HG03571 (cell line): ENCODE measurements at regions not wholly inside any gene's neighbourhood (a gene's known extent, or its start where the extent isn't known, plus 50 kb on each side); places are given as distances from the start of the nearest gene placed in this dataset.

Experiments
- ATAC-seq: cut with Tn5 transposase; IDR thresholded peaks from one replicate; pipeline ENCODE4 v1.9.1; 2021; ENCODE audit not compliant: unreplicated experiment

DNA sequence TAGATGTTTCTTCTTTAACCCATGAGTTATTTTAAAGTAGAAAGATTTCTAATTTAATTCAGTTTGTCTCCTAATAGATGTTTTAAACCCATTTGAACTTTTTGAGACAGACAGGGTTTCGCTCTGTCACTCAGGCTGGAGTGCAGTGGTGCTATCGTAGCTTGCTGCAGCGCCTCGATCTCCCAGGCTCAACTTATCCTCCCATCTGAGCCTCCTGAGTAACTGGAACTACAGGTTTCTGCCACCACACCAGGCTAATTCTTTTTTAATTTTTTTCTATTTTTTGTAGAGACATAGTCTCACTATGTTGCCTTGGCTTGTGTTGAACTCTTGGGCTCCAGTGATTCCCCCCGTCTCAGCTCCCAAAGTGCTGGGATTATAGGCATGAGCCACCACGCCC, 53.0 kb upstream of the RAB18 start:
- no peak for ATAC-seq

DNA sequence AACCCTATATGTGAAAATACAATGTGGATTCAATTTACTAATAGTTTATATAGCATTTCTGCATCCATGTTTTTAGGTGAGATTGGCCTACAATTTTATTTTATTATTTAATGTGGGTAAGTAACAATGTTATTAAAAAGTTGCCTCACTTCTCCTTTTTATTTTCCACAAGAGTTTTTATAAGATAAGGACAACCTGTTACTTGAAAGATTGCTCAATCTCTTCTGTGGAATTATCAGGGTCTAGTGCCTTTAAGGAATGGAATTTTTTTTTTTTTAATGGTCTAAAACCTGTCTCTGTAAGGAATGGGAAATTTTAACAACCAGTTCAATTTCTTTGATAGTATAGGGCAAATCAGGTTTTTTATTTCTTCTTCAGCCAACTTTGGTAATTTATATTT, 53.9 kb upstream of the RAB18 start:
- ATAC-seq = no peak

DNA sequence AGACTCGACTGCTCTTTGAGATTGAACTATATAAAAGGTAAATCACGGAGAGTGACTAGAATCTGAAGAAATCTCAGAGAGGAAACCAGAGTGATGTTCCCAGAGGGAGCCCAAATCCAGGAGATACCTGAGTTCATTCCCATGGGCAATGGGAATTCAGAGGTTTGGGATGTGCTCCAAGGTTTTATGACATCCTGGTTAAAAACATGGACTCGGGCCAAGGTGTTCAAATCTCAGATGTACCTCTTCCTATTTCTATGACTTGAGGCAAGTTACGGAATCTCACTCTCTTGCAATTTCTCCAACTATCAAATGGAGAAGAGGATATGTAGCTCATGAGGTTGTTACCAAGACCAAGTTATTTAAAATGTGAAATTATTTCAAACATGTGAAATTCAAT, 54.5 kb upstream of the RAB18 start:
- no peak for ATAC-seq

DNA sequence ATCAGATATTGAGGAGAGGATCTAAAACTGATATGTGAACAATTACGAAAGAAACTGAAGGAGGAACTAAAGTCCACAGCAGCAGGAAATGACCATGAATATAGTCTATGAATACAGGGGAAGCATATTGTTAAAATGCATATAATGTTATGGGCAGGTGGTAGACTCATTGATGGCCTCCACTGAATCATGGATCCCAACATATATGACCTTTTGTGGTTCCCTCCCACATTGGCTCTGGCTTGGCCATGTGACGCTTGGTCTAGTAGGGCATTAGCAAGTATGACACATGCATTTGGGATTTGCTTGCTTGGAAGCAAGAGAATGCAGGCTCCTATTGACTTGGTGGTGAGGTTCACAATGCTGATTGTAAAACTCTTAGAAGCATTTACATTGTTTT, 55.2 kb upstream of the RAB18 start:
- no peak for ATAC-seq

DNA sequence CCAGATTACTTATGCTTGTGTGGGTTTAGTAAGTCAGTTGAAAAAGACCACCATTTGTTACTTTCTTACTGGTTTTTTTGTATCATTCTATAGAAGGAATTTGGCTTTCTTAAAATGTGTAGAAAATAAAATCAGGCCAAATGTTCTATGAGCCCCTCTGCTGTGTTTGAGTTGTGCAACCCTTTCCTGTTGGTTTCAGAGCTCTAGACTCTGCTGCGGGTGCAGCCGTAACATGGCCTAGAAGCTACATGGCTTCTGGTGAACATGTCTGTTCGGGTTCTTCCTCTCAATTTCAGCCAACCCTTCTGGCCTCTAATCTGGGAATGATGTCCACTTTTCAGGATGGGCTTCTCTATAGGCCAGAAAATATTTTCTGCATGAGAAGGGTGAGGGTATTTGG, 56.6 kb upstream of the RAB18 start:
- ATAC-seq = no peak

DNA sequence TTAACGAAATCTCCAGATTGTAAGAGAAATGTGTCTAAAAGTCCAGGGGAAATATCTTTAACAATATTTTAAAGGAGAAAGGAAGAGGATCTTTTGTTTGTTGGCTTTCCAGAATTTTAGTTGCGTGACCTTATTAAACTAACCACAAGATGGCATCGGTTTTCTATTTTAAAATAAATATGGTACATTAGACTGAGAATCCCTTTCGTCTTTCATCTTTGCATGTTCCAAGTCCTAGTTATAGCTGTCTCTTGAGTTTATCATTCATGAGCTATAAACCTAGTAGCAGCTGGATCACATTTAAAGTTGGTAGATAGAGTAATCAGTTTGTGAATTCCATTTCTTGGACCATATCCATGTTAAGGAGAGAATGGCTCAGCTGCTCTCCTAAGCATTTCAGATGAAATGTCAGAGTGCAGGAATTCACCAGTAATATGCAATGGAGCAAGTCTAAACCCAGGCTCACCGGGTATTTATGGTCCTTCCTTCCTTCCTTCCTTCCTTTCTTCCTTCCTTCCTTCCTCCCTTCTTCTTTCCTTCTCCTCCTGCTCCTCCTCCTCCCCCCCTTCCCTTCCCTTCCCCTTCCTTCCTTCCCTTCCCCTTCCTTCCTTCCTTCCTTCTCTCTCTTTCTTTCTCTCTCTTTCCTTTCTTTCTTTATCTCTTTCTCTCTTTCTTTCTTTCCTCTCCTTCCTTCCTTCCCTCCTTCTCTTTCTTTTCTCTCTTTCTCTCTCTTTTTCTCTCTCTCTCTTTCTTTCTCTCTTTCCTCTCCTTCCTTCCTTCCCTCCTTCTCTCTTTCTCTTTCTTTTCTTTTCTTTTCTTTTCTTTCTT, 57.8 kb upstream of the RAB18 start:
- ATAC-seq = no peak

DNA sequence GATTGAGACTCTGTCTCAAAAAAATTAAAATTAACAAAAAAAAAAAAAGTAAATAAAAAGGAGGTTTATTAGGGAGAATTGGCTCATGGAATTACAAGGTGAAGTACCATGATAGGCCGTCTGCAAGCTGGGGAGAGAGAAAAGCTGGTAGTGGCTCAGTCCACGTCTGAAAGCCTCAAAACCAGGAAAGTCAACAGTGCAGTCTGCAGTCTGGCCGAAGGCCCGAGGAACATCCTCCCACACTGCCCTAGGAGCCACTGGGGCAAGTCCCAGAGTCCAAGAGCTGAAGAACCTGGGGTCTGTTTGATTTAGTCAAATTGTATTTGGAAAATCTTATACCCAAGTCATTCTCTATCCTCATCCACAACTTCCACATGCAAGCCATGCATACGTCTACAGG, 59.0 kb upstream of the RAB18 start:
- no peak for ATAC-seq

DNA sequence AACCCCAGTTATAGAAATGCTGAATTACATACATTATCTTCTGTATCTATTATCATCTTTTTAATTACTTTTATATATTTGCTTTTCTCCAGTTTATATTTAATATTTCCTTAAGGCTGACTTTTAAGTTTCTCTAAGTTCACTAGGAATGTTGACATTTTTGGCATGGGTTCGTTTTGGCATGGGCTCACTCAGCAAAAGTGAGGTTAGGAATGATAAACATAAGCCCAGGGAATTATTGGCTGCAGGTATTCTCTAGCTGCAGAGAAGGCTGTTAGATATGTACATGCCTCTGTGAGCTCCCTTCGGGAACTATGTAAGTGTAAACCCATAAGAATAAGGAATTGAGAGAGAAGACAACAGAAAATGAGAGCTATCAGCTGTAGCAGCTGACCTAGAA, 63.6 kb upstream of the RAB18 start:
- ATAC-seq = no peak

DNA sequence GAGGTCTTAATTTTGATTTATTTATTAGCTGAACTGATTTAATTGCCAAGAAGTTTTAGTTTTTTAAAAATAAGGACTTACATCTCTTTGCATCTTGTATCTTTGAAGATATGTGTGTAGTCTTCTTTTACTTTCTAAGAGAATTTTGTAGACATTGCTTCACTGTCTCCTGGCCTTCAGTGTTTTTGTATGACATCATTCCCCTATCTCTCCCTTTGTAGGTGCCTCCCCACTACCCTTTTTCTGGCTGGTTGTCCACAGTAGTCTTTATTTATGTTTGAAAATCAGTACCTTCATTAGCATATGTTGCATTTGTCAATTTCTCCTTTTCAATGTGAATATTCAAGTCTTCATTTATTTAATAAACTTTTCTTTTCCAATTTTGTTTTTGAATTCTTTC, 64.1 kb upstream of the RAB18 start:
- no peak for ATAC-seq

DNA sequence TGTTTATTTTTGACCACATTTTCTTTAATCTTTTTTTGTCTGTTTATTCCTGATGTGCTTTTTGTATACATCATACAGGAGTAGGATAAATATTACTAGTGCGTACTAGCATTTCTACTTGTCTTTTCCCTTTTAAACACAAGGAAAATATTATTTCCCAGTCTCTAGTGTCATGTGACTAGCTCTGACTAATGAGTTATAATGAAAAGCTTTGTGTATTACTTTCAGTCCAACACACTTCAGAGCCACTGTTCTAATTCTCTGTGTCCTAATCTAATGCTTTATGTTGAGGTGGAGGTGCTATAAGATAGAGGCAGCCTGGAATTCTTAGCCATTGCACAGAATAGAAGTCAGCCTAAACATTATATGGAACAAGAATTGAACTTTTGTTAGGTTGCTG, 65.0 kb upstream of the RAB18 start:
- no peak for ATAC-seq

DNA sequence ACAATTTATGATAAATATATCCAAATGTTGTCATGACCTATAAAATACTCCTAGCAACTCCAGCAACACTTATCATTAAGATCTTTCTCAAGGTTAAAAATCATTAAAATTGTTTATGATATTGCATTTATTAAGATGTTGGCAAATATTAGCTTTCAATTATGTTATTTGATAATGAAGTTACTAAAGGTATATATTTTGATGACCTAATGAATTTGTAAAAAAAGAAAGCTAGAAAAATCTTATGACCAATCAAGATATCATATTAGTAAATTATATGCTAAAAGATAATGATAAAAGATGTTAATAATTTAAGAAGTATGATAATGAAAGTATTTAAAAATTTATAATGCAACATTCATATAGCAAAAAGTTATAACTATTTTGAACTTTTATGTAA, 66.3 kb upstream of the RAB18 start:
- ATAC-seq = no peak

DNA sequence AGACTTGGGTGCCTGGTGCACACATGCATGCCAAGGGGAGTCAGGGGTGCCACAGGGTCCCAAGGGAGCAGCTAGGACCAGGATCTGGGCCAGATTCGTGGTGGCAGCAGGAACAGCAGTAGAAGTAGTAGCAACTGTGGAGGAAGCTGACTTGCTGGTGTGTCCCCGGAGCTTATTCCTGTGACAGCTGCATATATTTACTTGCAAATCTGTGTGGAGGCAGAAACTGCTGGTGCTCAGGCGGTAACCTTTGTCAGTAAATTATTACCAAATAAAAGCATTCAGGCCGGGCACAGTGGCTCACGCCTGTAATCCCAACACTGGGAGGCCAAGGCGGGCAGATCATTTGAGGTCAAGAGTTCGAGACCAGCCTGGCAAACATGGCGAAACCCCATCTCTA, 67.4 kb upstream of the RAB18 start:
- no peak for ATAC-seq

DNA sequence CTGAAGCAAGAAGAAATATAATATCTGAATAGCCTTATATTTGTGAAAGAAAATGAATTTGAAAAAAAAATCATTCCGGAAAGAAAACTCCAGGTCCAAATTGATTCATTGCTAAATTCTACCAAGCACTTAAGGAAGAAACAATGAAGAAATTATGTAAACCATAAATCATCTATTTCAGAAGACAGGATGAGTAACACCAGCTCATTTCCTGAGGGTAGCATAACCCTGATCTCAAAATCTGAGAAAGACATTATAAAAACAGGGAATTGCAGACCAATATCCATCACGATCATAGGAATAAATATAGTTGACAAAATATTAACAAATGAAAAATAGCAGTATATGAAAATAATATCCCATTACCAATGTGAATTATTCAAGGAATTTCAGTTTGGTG, 70.1 kb upstream of the RAB18 start:
- ATAC-seq = no peak

DNA sequence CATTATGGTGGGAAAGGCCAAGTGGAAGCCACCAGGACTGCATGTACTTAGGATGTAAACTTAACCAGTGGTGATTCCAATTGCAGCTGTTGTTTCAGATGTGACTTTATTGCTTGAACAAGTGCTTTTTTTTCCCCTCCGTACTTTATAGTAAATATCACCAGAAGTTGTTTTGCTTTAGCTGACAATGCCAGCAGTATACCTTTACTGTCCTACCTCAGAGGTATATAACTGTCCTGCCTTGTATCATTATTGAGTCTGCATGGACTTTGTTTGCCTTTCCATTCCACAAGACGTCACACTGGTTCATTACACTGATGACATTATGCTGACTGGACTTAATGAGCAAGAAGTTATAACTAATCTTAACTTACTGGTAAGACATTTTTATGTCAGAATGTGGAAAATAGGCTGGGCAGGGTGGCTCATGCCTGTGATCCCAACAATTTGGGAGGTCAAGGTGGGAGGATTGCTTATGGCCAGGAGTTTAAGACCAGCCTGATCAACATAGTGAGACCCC, 77.1 kb upstream of the RAB18 start:
- no peak for ATAC-seq

DNA sequence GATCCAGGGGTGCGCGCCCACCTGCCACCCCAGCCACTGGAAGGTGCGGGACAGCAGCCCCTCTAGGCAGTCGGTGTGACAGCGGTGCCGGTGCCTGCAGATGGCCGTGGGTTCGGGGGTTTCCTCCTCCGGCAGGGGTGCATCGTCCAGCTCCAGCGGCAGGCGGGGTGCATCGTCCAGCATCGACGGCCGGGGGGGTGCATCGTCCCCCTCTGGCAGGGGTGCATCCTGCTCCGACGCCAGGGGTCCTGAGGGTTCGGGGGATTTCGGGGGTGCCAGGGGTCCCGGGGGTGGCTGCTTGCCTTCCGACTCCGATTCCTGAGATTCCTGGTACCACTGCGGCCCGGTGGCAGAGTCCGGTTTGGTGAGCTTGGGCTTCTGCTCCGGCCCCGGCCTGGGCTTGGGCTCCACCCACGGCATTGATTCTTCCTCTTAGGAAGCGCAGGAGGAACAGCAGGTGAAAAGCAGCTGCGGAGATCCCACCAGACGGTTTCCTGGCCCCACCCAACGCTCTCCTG, 90.2 kb upstream of the RAB18 start:
- no peak for ATAC-seq

DNA sequence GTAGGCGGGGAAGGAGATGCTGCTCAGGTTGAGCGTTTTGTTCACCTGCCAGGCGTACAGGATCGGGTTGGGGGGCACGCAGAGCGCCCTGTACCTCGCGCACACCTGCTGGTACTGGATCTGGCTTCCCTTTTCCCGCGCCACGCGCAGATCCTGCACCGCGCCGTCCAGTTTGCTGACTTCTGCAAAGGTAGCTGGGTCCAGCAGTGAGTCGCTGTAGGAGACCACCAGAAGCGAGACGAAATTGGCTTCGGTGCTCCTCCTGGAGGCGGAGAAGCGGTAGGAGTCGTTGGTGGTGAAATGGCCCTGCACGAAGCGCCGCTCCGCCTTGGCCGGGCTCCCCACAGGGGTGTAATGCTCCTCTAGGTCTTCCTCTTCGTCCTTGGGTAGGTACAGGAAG, 90.7 kb upstream of the RAB18 start:
- no peak for ATAC-seq

DNA sequence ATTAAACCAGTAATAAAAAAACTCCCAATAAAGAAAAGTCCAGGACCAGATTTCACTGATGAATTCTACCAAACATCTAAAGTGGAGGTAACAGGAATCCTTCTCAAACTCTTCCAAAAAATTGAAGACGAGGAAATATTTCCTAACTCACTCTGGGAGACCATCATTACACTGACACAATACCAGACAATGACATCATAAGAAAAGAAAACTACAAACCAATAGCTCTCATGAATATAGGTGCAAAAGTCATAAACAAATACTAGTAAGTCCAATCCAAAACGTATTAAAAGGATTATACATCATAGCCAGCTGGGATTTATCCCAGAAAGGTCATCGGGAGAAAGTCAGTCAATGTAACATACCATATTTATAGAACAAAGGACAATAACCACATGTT, 94.0 kb upstream of the RAB18 start:
- no peak for ATAC-seq

DNA sequence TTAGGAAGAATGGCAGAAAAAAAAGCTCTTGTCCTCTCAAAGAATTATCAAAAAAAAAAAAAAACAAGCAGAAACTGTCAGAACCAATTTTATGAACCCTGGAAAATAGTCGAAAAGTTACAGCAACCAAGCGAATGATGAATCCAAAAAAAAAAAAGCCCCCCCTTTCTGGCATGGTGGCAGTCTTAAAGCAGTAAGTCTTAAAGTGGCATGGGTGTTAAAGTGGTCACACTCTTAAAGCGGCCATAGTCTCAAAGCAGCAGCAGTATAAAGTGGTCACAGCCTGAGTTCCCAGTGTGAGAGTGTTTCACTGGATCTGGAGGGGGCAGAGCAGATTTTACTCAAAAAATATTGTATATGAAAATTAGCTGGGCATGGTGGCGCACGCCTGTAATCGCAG, 96.8 kb upstream of the RAB18 start:
- ATAC-seq = no peak

DNA sequence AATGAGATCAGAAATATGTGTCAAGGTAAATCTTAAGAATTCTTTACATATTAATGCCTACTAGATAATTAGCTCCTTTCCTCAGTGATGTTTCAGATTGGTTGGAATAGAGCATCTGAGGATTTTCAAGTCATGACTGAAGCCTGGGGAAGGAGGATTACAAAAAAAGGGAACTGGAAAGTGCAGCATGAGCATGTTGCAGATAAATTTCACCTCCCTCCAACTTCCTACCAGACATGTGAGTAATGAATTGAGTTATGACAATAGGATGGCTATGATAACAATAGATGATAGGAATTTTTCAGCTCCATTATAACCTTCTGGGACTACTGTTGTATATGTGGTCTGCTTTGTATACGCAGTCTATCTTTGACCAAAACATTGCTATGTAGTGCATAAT, 104.2 kb upstream of the RAB18 start:
- ATAC-seq = no peak

DNA sequence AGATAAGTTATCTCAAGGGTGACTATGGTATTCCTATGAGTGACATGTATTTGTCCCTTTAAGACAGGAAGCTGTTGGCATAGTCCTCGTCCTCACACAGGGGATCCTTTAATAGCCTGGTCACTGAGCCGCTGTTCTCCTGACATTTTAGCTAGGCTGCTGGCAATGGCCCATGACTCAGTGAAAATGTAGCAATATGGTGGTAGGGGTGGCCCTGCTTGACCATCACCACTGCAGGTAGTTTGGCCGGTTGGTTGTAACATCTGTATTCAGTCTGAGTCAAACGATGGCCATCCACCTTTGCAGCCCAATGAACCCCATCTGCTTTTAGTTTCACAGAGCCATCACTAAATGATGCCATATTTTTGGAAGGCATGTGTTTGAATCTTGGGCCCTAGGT, 110.1 kb upstream of the RAB18 start:
- ATAC-seq = no peak

DNA sequence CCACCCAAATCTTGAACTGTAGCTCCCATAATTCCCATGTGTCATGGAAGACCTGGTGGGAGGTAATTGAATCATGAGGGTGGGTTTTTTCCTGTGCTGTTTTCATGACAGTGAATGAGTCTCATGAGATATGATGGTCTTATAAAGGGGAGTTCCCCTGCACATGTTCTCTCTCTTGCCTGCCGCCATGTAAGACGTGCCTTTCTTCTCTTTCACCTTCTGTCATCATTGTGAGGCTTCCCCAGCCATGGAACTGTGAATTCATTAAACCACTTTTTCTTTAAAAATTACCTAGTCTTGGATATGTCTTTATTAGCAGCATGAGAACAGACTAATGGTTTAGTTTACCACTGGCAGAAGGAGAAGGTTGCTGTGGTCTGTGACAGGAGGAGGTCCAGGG, 111.5 kb upstream of the RAB18 start:
- ATAC-seq = no peak

DNA sequence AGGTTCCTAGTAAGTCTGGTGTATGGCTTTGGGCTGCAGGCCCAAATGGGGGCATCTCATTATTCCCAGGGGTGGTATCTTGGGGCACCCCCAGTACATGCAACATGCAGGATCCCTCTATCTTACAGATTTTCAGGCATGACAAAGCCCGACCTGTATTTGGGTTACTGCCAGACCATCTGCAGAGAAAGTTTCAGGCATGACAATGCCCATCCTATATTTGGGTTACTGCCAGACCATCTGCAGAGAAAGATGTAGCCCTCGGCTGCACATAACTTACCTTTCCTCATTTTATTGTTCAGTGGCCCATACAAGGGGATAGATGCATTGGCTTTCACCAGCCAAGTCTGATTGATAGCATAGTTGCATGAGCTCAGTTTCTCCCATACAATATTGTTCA, 112.2 kb upstream of the RAB18 start:
- ATAC-seq = no peak

DNA sequence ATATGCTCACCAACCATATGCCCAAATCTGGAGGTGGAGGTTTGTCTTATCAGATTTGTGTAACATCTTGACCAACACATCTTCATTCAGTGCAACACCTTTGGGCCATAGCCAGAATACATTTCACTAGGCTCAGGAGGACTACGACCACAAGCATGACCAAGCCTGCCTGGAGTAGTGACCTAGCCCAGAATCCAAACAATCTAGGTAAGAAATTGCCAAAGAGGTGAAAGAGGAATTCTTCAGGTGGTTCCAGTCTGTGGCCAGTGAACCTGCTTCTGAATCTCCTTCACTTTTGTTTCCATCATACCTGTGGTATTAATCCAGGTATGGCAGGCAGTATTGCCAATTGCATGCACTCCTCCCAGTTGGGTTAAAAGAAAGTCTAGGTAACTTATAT, 112.8 kb upstream of the RAB18 start:
- no peak for ATAC-seq
